Ectodermal cell (in vitro differentiated cells): ENCODE measurements at regions not wholly inside any gene's neighbourhood (a gene's known extent, or its start where the extent isn't known, plus 50 kb on each side); places are given as distances from the start of the nearest gene placed in this dataset.
"Not testable (repeated sequence)": the region's sequence is repeated elsewhere in the genome, so short reads cannot be mapped to it uniquely, and the experiment has no call there.

Source experiments
- H3K27ac ChIP-seq: 2 replicates; pipeline ENCODE4 v1.7.0; 2013; ENCODE audit warnings: mild to moderate bottlenecking, low read depth, low read length; ENCODE audit not compliant: insufficient read depth, poor library complexity, severe bottlenecking
- H3K27me3 ChIP-seq: 2 replicates; pipeline ENCODE4 v1.7.0; 2013; ENCODE audit warnings: mild to moderate bottlenecking, low read length; ENCODE audit not compliant: insufficient read depth, control insufficient read depth, poor library complexity, severe bottlenecking
- H3K36me3 ChIP-seq: one replicate; pipeline ENCODE4 v1.7.0; 2013; ENCODE audit warnings: low read length; ENCODE audit not compliant: control insufficient read depth, insufficient read depth
- H3K4me1 ChIP-seq: one replicate; pipeline ENCODE4 v1.7.0; 2013; ENCODE audit warnings: low read length; ENCODE audit not compliant: control insufficient read depth, insufficient read depth
- H3K4me3 ChIP-seq: 2 replicates; pipeline ENCODE4 v1.7.0; 2013; ENCODE audit warnings: low read depth, low read length, control low read depth; ENCODE audit not compliant: insufficient read depth
- H3K9me3 ChIP-seq: 2 replicates; pipeline ENCODE4 v1.7.0; 2013; ENCODE audit warnings: mild to moderate bottlenecking, low read length, moderate library complexity; ENCODE audit not compliant: control insufficient read depth
- WGBS, 2 experiments: methylation state at CpG; one replicate each; pipeline ENCODE4 v1.1.7; 2013; ENCODE audit warnings: missing lambda C conversion rate in 2 of 2; 5-methylcytosine and 5-hydroxymethylcytosine counted together

DNA sequence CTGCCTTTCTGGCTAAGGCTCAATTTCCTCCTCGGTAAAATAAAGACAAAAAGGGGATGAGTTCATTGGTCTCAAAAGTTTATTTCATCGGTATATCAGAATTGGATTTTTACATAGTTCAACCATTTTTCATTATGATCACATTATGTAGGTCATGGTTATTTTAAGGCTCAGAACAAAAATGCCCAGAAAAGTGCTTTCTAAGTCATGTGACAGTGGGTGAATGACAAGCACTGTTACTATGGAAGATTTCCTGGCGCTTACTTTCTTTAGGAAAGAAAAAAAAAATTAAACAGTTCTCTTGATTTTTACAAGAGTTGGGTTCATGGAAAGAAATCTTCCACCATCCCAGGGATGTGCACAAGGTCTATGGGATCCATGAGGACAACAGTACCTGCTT, 117.9 kb upstream of the CES5A start:
- no peaks in the 10 kb centered on the region for H3K27me3 ChIP-seq
- H3K27ac ChIP-seq: no peak overlapping the region
- WGBS, 2 experiments: 86 to 92% methylated on average over 2 to 3 of the region's 3 CpGs
- H3K9me3 ChIP-seq: no peaks in the 10 kb centered on the region
- H3K4me3 ChIP-seq: no peak overlapping the region
- H3K4me1 ChIP-seq: no peaks in the 10 kb centered on the region
- H3K36me3 ChIP-seq: no peaks in the 10 kb centered on the region

DNA sequence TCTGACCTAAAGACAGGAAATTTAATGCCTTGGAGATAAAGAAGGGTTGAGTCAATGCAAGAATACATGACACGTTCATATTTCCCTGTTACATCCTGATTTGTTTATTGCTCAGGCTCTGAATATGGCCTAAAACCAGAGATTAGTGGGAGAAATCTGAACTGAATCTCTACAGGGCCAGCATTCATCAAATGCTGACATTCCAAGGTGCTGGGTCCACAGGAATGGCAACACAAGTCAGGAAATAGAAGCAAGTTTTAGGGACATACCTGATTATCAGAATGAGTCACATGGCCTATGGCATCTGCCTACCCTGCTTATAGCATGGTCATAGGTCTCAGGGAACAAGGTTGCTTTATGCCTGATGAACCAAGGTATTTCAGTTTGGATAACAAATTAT, 117.4 kb upstream of the CES5A start:
- Histone ChIP-seq H3K27me3 (no peaks in the 10 kb centered on the region), H3K27ac (no peak overlapping the region), H3K4me3 (no peak overlapping the region), H3K36me3 (no peaks in the 10 kb centered on the region), H3K9me3 (peaks cover 2% of the 10 kb centered on the region), H3K4me1 (no peaks in the 10 kb centered on the region)
- WGBS, 2 experiments: 81 to 82% methylated on average over 1 of the region's 1 CpG

DNA sequence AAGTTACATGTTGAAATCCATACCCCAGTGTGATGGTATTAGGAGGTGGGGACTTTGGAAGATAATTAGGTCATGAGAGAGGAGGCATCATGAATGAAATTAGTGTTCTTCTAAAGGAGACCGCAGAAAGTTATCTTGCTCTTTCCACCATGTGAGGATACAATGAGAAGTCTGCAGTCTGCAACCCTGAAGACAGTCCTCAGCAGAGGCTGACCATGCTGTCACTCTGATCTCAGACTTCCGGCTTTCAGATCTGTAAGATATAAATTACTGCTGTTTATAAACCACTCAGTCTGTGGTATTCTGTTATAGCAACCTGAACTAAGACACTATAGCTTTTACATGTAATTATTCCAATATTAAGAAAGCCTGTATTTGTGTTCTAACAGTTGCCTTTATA, 116.7 kb upstream of the CES5A start:
- WGBS, 2 experiments: 93 to 99% methylated on average over 1 to 2 of the region's 2 CpGs
- Histone ChIP-seq H3K4me1 (no peaks in the 10 kb centered on the region), H3K9me3 (peaks cover 2% of the 10 kb centered on the region), H3K36me3 (no peaks in the 10 kb centered on the region), H3K4me3 (no peak overlapping the region), H3K27me3 (no peaks in the 10 kb centered on the region), H3K27ac (no peak overlapping the region)

DNA sequence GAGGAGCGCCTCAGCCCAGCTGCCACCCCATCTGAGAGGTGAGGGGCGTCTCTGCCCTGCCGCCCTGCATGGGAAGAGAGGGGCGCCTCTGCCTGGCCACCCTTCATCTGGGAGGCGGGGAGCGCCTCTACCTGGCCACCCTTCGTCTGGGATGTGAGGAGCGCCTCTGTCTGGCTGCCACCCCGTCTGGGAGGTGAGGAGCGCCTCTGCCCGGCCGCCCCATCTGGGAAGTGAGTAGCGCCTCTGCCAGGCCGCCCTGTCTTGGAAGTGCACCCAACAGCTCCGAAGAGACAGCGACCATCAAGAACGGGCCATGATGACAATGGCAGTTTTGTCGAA, 114.4 kb upstream of the CES5A start:
- Histone ChIP-seq H3K27ac (no peak overlapping the region), H3K9me3 (peaks cover 2% of the 10 kb centered on the region), H3K4me3 (no peak overlapping the region), H3K36me3 (no peaks in the 10 kb centered on the region), H3K4me1 (no peaks in the 10 kb centered on the region), H3K27me3 (no peaks in the 10 kb centered on the region)
- WGBS, 2 experiments: 95 to 96% methylated on average over 17 of the region's 18 CpGs

DNA sequence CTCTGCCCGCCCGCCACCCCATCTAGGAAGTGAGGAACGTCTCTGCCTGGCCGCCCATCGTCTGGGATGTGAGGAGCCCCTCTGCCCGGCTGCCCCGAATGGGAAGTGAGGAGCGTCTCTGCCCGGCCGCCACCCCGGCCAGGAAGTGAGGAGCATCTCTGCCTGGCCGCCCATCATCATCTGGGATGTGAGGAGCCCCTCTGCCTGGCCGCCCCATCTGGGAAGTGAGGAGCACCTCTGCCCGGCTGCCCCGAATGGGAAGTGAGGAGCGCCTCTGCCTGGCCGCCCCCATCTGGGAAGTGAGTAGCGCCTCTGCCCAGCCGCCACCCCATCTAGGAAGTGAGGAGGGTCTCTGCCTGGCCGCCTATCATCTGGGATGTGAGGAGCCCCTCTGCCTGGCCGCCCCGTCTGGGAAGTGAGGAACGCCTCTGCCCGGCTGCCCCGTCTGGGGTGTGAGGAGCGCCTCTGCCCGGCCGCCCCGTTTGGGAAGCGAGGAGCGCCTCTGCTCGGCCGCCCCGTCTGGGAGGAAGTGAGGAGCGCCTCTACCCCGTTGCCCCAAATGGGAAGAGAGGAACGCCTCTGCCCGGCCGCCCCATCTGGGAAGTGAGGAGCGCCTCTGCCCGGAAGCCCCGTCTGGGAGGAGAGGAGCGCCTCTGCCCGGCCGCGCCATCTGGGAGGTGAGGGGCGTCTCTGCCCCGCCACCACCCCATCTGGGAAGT, 113.8 kb upstream of the CES5A start:
- H3K4me3 ChIP-seq, H3K27me3 ChIP-seq, H3K27ac ChIP-seq, H3K36me3 ChIP-seq, H3K9me3 ChIP-seq, H3K4me1 ChIP-seq: not testable (repeated sequence)
- WGBS, 2 experiments: 93 to 94% methylated on average over 48 of the region's 48 CpGs

DNA sequence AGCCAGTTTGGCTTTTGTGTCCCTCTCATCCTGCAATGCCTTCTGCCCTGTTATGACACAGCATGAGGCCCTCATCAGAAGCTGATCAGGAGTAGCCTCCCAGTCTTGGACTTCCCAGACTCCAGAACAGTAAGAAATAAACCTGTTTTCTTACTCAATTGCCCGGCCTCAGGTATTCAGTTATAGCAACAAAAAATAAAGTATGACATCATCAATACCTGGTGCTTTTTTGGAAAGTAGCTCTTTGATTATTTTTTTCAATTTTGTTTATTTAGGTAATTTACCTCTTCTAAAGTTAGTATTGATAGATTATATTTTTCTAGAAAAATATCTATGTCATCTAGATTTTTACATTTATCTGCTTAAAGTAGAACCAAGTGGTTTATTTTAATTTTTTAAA, 112.8 kb upstream of the CES5A start:
- peaks cover 2% of the 10 kb centered on the region for H3K9me3 ChIP-seq
- no peaks in the 10 kb centered on the region for H3K4me1 ChIP-seq
- H3K27me3 ChIP-seq: no peaks in the 10 kb centered on the region
- no peak overlapping the region for H3K27ac ChIP-seq
- H3K36me3 ChIP-seq: no peaks in the 10 kb centered on the region
- no peak overlapping the region for H3K4me3 ChIP-seq
- 80 to 92% methylated on average over 1 of the region's 1 CpG for WGBS, 2 experiments

DNA sequence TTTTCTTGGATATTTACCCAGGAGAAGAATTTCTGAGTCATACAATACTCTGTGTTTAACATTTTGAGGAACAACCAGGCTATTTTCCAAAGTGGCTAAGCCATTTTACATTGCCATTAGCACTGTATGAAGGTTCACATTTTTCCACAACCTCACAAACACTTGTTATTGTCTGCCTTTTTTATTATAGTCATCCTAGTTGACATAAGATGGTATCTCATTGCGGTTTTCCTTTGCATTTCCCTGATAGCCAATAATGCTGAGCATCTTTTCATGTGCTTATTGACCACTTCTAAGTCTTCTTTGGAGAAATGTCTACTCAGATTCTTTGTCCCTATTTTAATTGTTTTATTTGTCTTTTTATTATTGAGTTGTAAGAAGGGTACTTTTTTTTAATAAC, 107.4 kb upstream of the CES5A start:
- whole genome bisulfite sequencing, 2 experiments: 80 to 82% methylated on average over 1 of the region's 1 CpG

DNA sequence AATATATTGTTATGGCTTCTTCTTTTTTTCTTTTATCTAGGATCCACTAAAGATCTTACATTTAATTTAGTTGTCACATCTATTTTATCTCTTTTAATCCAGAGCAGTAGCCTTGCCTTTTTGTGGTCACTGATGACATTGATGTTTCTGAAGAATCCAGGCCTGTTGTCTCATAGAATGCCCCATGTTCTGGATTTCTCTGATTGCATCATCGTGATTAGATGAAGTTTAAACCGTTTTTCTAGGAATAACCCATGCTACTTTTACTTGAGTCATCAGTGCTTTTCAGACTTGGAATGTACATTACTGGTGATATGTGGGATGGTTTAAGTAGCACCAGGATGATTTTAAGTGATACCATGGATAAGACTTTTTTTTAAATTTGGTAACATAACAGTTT, 106.4 kb upstream of the CES5A start:
- Histone ChIP-seq H3K36me3 (no peaks in the 10 kb centered on the region), H3K27me3 (no peaks in the 10 kb centered on the region), H3K27ac (no peak overlapping the region), H3K4me1 (no peaks in the 10 kb centered on the region), H3K9me3 (no peaks in the 10 kb centered on the region), H3K4me3 (no peak overlapping the region)
- 88% methylated on average over 2 of the region's 2 CpGs for WGBS, 2 experiments

More for the DNA sequence above, 107.4 kb upstream of the CES5A start:
- H3K4me1 ChIP-seq: no peaks in the 10 kb centered on the region
- H3K27ac ChIP-seq: no peak overlapping the region
- no peaks in the 10 kb centered on the region for H3K36me3 ChIP-seq
- no peak overlapping the region for H3K4me3 ChIP-seq
- no peaks in the 10 kb centered on the region for H3K9me3 ChIP-seq
- no peaks in the 10 kb centered on the region for H3K27me3 ChIP-seq

DNA sequence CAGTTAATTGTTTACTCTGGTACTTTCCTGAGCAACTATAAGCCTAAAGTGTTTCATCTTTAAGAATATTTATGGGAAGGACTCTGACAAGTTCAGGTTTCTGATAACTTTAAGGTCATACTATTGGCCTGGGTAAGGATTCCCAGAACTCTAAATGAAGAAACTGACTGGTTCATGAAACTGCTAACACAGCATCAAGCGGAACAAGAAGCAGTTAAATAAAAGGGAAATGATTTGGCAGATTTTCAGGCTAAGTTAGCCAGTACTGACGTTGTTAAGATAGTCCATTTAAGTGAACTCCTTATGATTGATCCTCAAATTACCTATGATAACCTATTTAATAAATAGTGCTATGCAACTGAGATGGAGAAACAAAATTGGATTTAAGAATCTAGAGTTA, 101.6 kb upstream of the CES5A start:
- Histone ChIP-seq H3K36me3 (no peaks in the 10 kb centered on the region), H3K27ac (no peak overlapping the region), H3K4me1 (no peaks in the 10 kb centered on the region), H3K27me3 (no peaks in the 10 kb centered on the region), H3K4me3 (no peak overlapping the region), H3K9me3 (no peaks in the 10 kb centered on the region)
- 90 to 97% methylated on average over 1 to 2 of the region's 2 CpGs for WGBS, 2 experiments

DNA sequence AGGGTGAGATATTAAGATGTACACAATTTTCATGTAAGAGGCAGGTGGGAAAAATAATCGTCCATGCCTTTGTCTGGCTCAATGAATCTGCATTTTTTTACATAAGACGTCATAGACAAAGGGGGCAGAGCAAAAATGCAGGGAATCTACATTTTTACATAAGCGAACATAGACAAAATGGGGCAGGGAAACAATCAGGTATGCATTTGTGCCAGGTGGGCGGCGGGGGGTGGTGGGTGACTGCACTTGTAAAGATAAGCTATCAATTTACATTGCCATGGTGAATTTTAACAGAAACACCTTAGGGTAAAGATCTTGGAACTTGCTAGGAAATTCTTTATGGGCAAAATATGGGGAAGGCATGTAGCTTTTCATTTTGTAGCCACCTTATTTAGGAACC, 96.3 kb upstream of the CES5A start:
- Histone ChIP-seq H3K27me3 (no peaks in the 10 kb centered on the region), H3K36me3 (no peaks in the 10 kb centered on the region), H3K9me3 (no peaks in the 10 kb centered on the region), H3K4me1 (no peaks in the 10 kb centered on the region), H3K27ac (no peak overlapping the region), H3K4me3 (no peak overlapping the region)
- WGBS, 2 experiments: 86 to 89% methylated on average over 5 of the region's 5 CpGs

DNA sequence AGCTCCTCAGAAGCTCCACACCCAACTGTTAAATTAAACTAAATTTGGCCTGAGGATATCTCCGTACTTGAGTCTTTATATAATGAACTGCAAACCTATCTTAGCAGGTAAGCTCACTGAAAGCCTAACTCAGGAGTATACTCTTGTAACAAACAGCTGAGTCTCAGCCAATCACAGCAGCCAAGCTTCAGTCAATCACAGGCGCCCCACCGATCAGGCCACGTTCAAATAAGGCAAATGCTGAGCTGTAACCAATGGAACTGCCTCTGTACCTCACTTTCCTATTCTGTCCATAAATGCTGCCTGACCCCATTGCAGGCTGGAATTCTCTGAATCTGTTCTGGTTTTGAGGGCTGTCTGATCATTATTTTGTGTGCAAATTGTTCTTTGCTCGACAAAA, 93.0 kb upstream of the CES5A start:
- no peaks in the 10 kb centered on the region for H3K27me3 ChIP-seq
- no peak overlapping the region for H3K4me3 ChIP-seq
- H3K4me1 ChIP-seq: peaks cover 5% of the 10 kb centered on the region
- H3K27ac ChIP-seq: no peak overlapping the region
- 85 to 88% methylated on average over 5 of the region's 5 CpGs for WGBS, 2 experiments
- no peaks in the 10 kb centered on the region for H3K36me3 ChIP-seq
- no peaks in the 10 kb centered on the region for H3K9me3 ChIP-seq
